AG08396 (cell line): ENCODE measurements at regions not wholly inside any gene's neighbourhood (a gene's known extent, or its start where the extent isn't known, plus 50 kb on each side); places are given as distances from the start of the nearest gene placed in this dataset.

Experiments
- DNase-seq: peaks from one replicate; pipeline ENCODE4 v3.0.0; 2012; ENCODE audit warnings: low spot score, mixed read lengths

DNA sequence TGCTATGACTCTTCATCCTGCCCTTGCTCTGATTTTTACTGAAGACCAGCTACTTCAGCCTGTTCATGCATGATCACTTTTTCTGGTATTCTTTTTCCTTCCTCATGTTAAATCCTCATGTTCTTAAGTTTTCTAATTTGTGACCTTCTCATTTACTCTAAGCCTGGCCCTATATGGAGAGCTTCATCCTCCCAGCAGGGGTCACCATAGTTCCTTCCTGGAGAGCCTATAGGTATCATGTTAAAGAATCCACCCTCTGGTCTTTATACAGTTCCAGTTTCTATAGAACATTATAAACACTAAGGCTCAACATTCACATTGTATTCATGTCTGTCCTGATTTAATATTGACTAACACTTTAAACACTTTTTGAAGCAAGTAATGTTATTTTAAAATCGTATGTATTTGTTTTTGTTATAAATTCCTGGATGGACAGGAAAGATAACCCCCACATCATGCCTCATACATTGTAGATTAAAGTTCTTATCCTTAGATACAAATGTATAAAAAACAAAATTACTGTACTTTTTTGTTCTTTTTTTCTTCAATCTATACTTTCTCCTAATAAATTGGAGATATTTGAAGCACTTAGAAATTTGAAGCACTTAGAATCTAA lies 53.8 kb upstream of the OTUD4 start:
- peak; percentile 30 for DNase-seq

DNA sequence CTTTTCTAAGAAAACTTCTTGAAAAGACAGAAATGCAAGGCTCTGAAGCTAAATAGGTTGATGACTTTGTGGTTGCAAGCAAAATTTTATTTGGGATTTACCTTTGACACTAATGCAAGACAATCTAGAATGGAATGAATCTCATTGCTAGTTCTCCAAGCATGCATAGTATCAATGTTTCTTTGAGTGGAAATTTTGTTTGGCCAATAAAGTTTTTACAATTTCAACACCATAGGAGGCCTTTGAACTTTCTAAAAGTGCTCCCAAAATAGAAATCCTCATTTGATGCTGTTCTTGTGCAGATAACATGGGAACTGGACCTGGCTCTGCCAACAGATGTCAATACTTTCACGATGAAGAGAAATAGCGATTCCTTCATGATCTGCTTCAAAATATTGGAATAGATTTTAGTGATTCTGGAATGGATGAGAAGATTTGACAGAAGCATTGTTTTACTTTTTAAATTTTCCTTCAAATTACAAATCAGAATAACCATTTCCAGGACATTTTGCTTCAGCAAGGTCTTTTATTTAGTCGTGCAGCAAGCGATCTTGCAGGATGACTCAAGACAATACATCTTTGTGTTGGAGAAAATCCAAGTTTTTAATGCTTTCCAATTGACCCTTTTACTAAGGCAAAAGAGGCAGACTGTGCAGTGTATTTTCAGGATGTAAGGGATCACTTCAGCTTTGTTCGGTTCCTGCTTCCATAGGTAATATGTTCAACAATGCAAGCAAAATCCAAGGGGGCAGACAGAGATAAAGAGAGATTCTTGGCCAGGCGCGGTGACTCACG lies 51.7 kb upstream of the OTUD4 start:
- DNase-seq, result no peak

DNA sequence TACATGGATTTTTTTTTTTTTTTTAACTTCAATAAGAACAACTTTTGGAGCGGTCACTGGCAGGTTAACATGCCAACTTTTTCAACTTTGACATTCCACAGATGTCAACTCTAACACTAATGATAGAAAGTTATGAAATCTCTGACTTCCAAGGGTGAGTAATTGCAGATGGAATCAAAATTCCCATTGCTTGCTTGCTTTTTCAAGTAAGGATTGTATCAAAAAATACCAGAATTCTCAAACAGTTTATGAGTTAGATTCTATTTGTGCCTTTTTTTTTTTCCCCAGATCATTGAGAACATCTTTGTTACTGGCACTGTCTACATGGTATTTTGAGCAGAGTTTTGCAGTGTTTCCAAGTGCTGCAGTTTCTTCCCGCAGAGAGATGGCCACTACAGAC lies 50.3 kb upstream of the OTUD4 start:
- no peak for DNase-seq
